OCI-LY7 (cell line): ENCODE measurements at regions not wholly inside any gene's neighbourhood (a gene's known extent, or its start where the extent isn't known, plus 50 kb on each side); places are given as distances from the start of the nearest gene placed in this dataset.

ENCODE experiments used
- BruUV-seq: library from RNA; stranded (reverse); fragments of 400-500 nt; replicated peaks from 2 replicates; lab custom pipeline; 2021; lab: Mats Ljungman, UMichigan
- CTCF ChIA-PET: fragments of 300-600 bp; sonication (Branson Sonifier 250); formaldehyde crosslinking; loops from one replicate; lab custom pipeline; 2022; ENCODE audit warnings: antibody characterized with exemption; ENCODE audit not compliant: unreplicated experiment; lab: Charles Lee
- POLR2A ChIA-PET: fragments of 300-600 bp; sonication (Branson Sonifier 250); formaldehyde crosslinking; loops from one replicate; lab custom pipeline; 2022; ENCODE audit warnings: antibody characterized with exemption; lab: Charles Lee
- DNase-seq: peaks from one replicate; pipeline ENCODE4 v3.0.0-alpha.2; 2015; ENCODE audit warnings: low spot score
- H2AFZ ChIP-seq: fragments of 200-600 bp; sonication (generic), shearing (Covaris generic); 2 replicates; pipeline ENCODE4 v1.6.1; 2014; ENCODE audit warnings: mild to moderate bottlenecking, antibody characterized with exemption, low read length, moderate library complexity
- H3K27ac ChIP-seq: fragments of 200-600 bp; sonication (generic); 2 replicates; pipeline ENCODE4 v1.5.1; 2014; ENCODE audit warnings: mixed run types, low read depth, mild to moderate bottlenecking, moderate library complexity, low read length, inconsistent platforms; ENCODE audit not compliant: poor library complexity, severe bottlenecking
- H3K36me3 ChIP-seq: fragments of 200-600 bp; sonication (generic); 2 replicates; pipeline ENCODE4 v1.6.1; 2014; ENCODE audit warnings: mild to moderate bottlenecking, antibody characterized with exemption, low read length, moderate library complexity, mixed read lengths; ENCODE audit not compliant: insufficient read depth
- H3K4me1 ChIP-seq: fragments of 200-600 bp; sonication (generic); 2 replicates; pipeline ENCODE4 v1.5.1; 2014; ENCODE audit warnings: mild to moderate bottlenecking, low read length; ENCODE audit not compliant: insufficient read depth, poor library complexity, severe bottlenecking
- H3K4me2 ChIP-seq: fragments of 200-600 bp; sonication (generic); 2 replicates; pipeline ENCODE4 v1.6.1; 2014; ENCODE audit warnings: mild to moderate bottlenecking, low read length
- H3K4me3 ChIP-seq: fragments of 200-600 bp; sonication (generic); 2 replicates; pipeline ENCODE4 v1.5.1; 2014; ENCODE audit warnings: mild to moderate bottlenecking, low read depth, low read length; ENCODE audit not compliant: poor library complexity, severe bottlenecking
- H3K79me2 ChIP-seq: fragments of 200-600 bp; sonication (generic); 2 replicates; pipeline ENCODE4 v1.6.1; 2016; ENCODE audit warnings: low read depth, mild to moderate bottlenecking, low read length, moderate library complexity, mixed read lengths; ENCODE audit not compliant: insufficient read depth
- H3K9me2 ChIP-seq: fragments of 200-600 bp; sonication (generic); 2 replicates; pipeline ENCODE4 v1.6.1; 2016; ENCODE audit warnings: mild to moderate bottlenecking, low read length, mixed read lengths; ENCODE audit not compliant: insufficient read depth
- H3K9me3 ChIP-seq: fragments of 200-600 bp; sonication (generic); 2 replicates; pipeline ENCODE4 v1.6.1; 2014; ENCODE audit warnings: mild to moderate bottlenecking, mixed run types, low read length, mixed read lengths
- H4K20me1 ChIP-seq: fragments of 200-600 bp; sonication (generic); 2 replicates; pipeline ENCODE4 v1.6.1; 2014; ENCODE audit warnings: mild to moderate bottlenecking, antibody characterized with exemption, low read length, moderate library complexity, mixed read lengths; ENCODE audit not compliant: insufficient read depth
- CTCF ChIP-seq: fragments of 200-600 bp; sonication (generic); conservative IDR thresholded peaks from 2 replicates; pipeline ENCODE4 v1.5.1; 2014; ENCODE audit warnings: mild to moderate bottlenecking, antibody characterized with exemption, low read length, moderate library complexity, mixed read lengths
- EZH2phosphoT487 ChIP-seq: fragments of 200-600 bp; sonication (generic); IDR thresholded peaks from 2 replicates; pipeline ENCODE4 v1.6.1; 2018; ENCODE audit warnings: low read depth, borderline replicate concordance, mild to moderate bottlenecking, mixed run types, antibody characterized with exemption, low read length, moderate library complexity, mixed read lengths
- intact Hi-C: fragments of 100-400 bp; cut with micrococcal nuclease; formaldehyde crosslinking; loops from one replicate; pipeline ENCODE4 v1.10.0; 2022; ENCODE audit not compliant: unreplicated experiment

DNA sequence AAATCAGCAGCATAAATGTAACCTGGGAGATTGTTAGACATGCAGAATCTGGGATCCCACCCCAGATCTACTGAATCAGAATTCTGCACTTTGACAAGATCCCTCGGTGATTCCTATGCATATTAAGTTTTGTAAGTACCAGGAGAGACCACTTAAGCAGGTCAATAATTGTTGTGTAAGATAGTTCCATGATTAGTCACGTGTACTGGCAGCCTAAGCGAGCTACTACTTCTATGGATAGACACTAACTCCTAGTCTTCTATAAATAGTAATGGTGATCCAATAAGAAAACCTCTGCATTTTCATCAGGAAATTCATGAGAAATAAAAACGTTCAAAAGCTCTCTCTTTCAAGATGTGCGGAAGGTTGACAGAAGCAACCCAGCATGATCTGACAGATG, 988.2 kb upstream of the CHAC2 start:
- Histone ChIP-seq H3K9me2 (no peaks in the 10 kb centered on the region), H3K36me3 (no peaks in the 10 kb centered on the region), H3K9me3 (no peaks in the 10 kb centered on the region), H4K20me1 (no peaks in the 10 kb centered on the region), H3K4me1 (no peaks in the 10 kb centered on the region), H3K4me2 (no peak overlapping the region), H2AFZ (no peak overlapping the region), H3K79me2 (no peaks in the 10 kb centered on the region), H3K27ac (no peak overlapping the region), H3K4me3 (no peak overlapping the region)
- ChIA-PET CTCF (no interaction called here), POLR2A (no interaction called here)
- TF ChIP-seq CTCF (no peak), EZH2phosphoT487 (no peak)
- no peak for DNase-seq
- intact Hi-C loops: no loop called here
- no TSS peak for BruUV-seq

DNA sequence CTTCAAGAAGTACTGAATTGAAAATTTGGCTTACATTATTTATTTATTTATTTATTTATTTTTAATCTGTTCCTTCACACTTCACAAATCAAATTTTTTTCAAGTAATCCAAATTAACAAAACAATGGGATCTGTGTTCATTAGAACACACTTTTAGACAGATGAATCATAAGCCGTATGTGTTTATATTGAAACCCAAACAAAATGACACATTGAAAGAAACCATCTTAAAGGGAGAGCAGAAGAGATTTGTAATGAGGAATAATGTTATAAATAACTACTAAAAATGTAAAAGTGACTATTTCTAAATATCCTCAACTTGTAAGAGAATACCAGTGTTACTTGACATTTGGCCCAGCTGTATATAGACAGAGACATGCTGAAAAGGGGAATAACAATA, 991.0 kb upstream of the CHAC2 start:
- ChIA-PET POLR2A (no interaction called here), CTCF (no interaction called here)
- no peaks in the 10 kb centered on the region for H3K79me2 ChIP-seq
- BruUV-seq: no TSS peak
- no peaks in the 10 kb centered on the region for H3K4me1 ChIP-seq
- no peak overlapping the region for H3K4me3 ChIP-seq
- TF ChIP-seq EZH2phosphoT487 (no peak), CTCF (no peak)
- no peak overlapping the region for H3K27ac ChIP-seq
- H2AFZ ChIP-seq: no peak overlapping the region
- no peak for DNase-seq
- no peaks in the 10 kb centered on the region for H3K36me3 ChIP-seq
- no peak overlapping the region for H3K4me2 ChIP-seq
- no peaks in the 10 kb centered on the region for H3K9me2 ChIP-seq
- H3K9me3 ChIP-seq: no peaks in the 10 kb centered on the region
- no peaks in the 10 kb centered on the region for H4K20me1 ChIP-seq
- intact Hi-C loops: no loop called here

DNA sequence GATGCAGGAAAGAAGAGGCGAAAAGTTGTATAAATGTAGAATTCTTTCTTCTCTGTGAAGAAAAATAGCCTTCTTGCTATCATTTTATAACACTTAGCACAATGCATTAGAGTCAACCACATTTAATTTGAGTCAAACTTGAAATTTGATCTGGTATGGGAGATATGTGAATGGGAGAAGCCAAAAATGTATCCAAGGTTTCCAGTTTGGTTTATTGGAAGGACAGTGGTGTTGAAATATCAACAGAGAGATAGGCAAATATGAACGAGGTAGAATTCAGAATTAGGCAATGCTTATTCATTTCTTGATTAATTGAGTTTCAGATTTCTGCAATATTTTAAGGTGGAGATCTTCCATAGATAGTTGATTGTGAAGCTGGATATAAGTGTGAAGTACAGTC, 991.9 kb upstream of the CHAC2 start:
- CTCF ChIA-PET: no interaction called here
- H3K4me2 ChIP-seq: no peak overlapping the region

More for the DNA sequence above, 991.9 kb upstream of the CHAC2 start:
- H3K36me3 ChIP-seq: no peaks in the 10 kb centered on the region
- H2AFZ ChIP-seq: no peak overlapping the region
- DNase-seq: no peak
- no peaks in the 10 kb centered on the region for H4K20me1 ChIP-seq
- H3K4me3 ChIP-seq: no peak overlapping the region
- POLR2A ChIA-PET: no interaction called here
- BruUV-seq: no TSS peak
- H3K79me2 ChIP-seq: no peaks in the 10 kb centered on the region
- intact Hi-C loops: no loop called here
- no peak for TF ChIP-seq CTCF
- no peak for TF ChIP-seq EZH2phosphoT487
- no peaks in the 10 kb centered on the region for H3K9me2 ChIP-seq
- no peaks in the 10 kb centered on the region for H3K9me3 ChIP-seq
- no peak overlapping the region for H3K27ac ChIP-seq
- no peaks in the 10 kb centered on the region for H3K4me1 ChIP-seq
